ENCODE measurements at regions not wholly inside any gene's neighbourhood (a gene's known extent, or its start where the extent isn't known, plus 50 kb on each side); places are given as distances from the start of the nearest gene placed in this dataset.

- no peak for TF ChIP-seq SP1 (IDR thresholded peaks at IDR 0.05)
These were observed 1281.1 kb downstream of the TMEM121 start (continued) for GRCh38 chr14:106807493-106807892.

- H3K27ac ChIP-seq (ENCODE audit: low read depth in 1 of 2, low read length in 2 of 2) = no peak overlapping the region
- no peak overlapping the region for H3K9ac ChIP-seq (ENCODE audit: low read depth in 1 of 2, low read length in 2 of 2)
- no peak for DNase-seq (ENCODE audit: low spot score)
- TF ChIP-seq HNF4G (IDR thresholded peaks at IDR 0.05) (no peak), RXRA (IDR thresholded peaks at IDR 0.05) (no peak), MAX (IDR thresholded peaks at IDR 0.05) (no peak), FOXA1 (IDR thresholded peaks at IDR 0.05) (no peak), SP1 (IDR thresholded peaks at IDR 0.05) (no peak), CTCF (IDR thresholded peaks at IDR 0.05; ENCODE audit: low read depth, low read length, missing input control) (no peak), ATF3 (IDR thresholded peaks at IDR 0.05) (no peak), HNF4A (conservative IDR thresholded peaks at IDR 0.05) (no peak), TAF1 (conservative IDR thresholded peaks at IDR 0.05) (no peak), YY1 (IDR thresholded peaks at IDR 0.05) (no peak), FOXA2 (IDR thresholded peaks at IDR 0.05) (no peak), REST (IDR thresholded peaks at IDR 0.05) (no peak), ZBTB33 (IDR thresholded peaks at IDR 0.05) (no peak), NR2F2 (IDR thresholded peaks at IDR 0.05) (no peak), GABPA (IDR thresholded peaks at IDR 0.05 in 1 of 2, conservative IDR thresholded peaks at IDR 0.05 in 1 of 2) (no peak), JUND (IDR thresholded peaks at IDR 0.05) (no peak), RAD21 (IDR thresholded peaks at IDR 0.05) (no peak), EGR1 (IDR thresholded peaks at IDR 0.05; ENCODE audit: low read depth in 2 of 2) (no peak)
- no peaks in the 10 kb centered on the region for H3K4me1 ChIP-seq (ENCODE audit: control insufficient read depth in 4 of 4, insufficient read depth in 4 of 4, low read length in 3 of 4)
- H3K4me3 ChIP-seq (ENCODE audit: low read depth in 1 of 3, low read length in 3 of 3) = no peak overlapping the region
- WGBS = 20% methylated on average over 3 of the region's 3 CpGs
- peaks cover 0 to 7% (median 2%) of the 10 kb centered on the region in 4 donors for H3K27me3 ChIP-seq (ENCODE audit: control insufficient read depth in 4 of 4, insufficient read depth in 4 of 4, low read length in 3 of 4)
- no peaks in the 10 kb centered on the region for H3K9me3 ChIP-seq (ENCODE audit: control insufficient read depth in 4 of 4, low read length in 3 of 4)
- no peaks in the 10 kb centered on the region for H3K36me3 ChIP-seq (ENCODE audit: control insufficient read depth in 4 of 4, insufficient read depth in 3 of 4, low read depth in 1 of 4, low read length in 3 of 4)
These were observed 1282.1 kb downstream of the TMEM121 start for GRCh38 chr14:106808458-106808857.
